K562 (cell line): ENCODE measurements at regions not wholly inside any gene's neighbourhood (a gene's known extent, or its start where the extent isn't known, plus 50 kb on each side); places are given as distances from the start of the nearest gene placed in this dataset.

Experiments used
- ATAC-seq: fragments of 200-7000 bp; cut with Tn5 transposase; 3 replicates; pipeline ENCODE4 v1.9.1; 2020; ENCODE audit warnings: moderate library complexity
- BruUV-seq: library from RNA; stranded (reverse); fragments of 400-500 nt; replicated peaks from 2 replicates; lab custom pipeline; 2021; lab: Mats Ljungman, UMichigan
- CTCF ChIA-PET: fragments of 300-600 bp; formaldehyde crosslinking; extraction: SDS; loops from one replicate; lab custom pipeline; 2021; ENCODE audit warnings: low intra/inter-chr PET ratio; lab: Yijun Ruan, JAX
- POLR2A ChIA-PET: fragments of 300-600, 350-650 bp; sonication (Branson Sonifier 250); formaldehyde crosslinking; extraction: SDS; loops from one replicate; lab custom pipeline; 2021; ENCODE audit warnings: antibody characterized with exemption, inconsistent platforms; lab: Yijun Ruan, JAX
- DNase-seq, 4 experiments: peaks; one replicate each; pipeline versions ENCODE4 v3.0.0 to v3.0.0-alpha.2; 2011 to 2018; ENCODE audit warnings: low spot score in 3 of 4, mixed read lengths in 3 of 4; ENCODE audit errors: extremely low read depth in 1 of 4
- FAIRE-seq: peaks from 2 replicates; lab custom pipeline; 2011; peaks lifted over from hg19 to GRCh38; lab: Jason Lieb, UNC
- H2AFZ ChIP-seq: 2 replicates; pipeline ENCODE4 v1.6.0; 2011; ENCODE audit warnings: low read depth, low read length, control low read depth, inconsistent platforms
- H3K27ac ChIP-seq: fragments of 200-600 bp; 3 replicates; pipeline ENCODE4 v1.8.0; 2011; ENCODE audit warnings: low read depth, mild to moderate bottlenecking, control low read depth, inconsistent platforms, low read length, moderate library complexity, mixed read lengths; ENCODE audit errors: extremely low read depth
- H3K27me3 ChIP-seq, 2 experiments: fragments of 300-600 bp in 1 of 2; 2 replicates in 1 of 2; 3 replicates in 1 of 2; pipeline versions ENCODE4 v1.6.0 to v1.8.0; 2011; ENCODE audit warnings: inconsistent platforms in 2 of 2, low read length in 2 of 2, mild to moderate bottlenecking in 1 of 2, mixed read lengths in 1 of 2, moderate library complexity in 1 of 2; ENCODE audit not compliant: control insufficient read depth in 2 of 2, insufficient read depth in 2 of 2
- H3K36me3 ChIP-seq: fragments of 300-600 bp; 3 replicates; pipeline ENCODE4 v1.8.0; 2011; ENCODE audit warnings: mild to moderate bottlenecking, low read length, inconsistent platforms; ENCODE audit not compliant: control insufficient read depth, insufficient read depth
- H3K4me1 ChIP-seq, 2 experiments: fragments of 200-600 bp in 1 of 2; replicated peaks in 1 of 2; 2 replicates in 1 of 2; 3 replicates in 1 of 2; pipeline versions ENCODE4 v1.5.1 to v1.8.0; 2011; ENCODE audit warnings: inconsistent platforms in 2 of 2, low read length in 2 of 2, mild to moderate bottlenecking in 1 of 2, mixed read lengths in 1 of 2, moderate library complexity in 1 of 2; ENCODE audit not compliant: control insufficient read depth in 2 of 2, insufficient read depth in 2 of 2
- H3K4me2 ChIP-seq: 2 replicates; pipeline ENCODE4 v1.6.1; 2011; ENCODE audit warnings: low read length, control low read depth, inconsistent platforms, mixed read lengths; ENCODE audit not compliant: insufficient read depth
- H3K4me3 ChIP-seq: fragments of 200-600 bp; sonication (generic), shearing (Covaris generic); 2 replicates; pipeline ENCODE4 v1.5.1; 2016; ENCODE audit warnings: control low read depth, inconsistent platforms
- H3K79me2 ChIP-seq: fragments of 200-600 bp; 3 replicates; pipeline ENCODE4 v1.8.0; 2011; ENCODE audit warnings: low read length, inconsistent platforms; ENCODE audit not compliant: control insufficient read depth, insufficient read depth
- H3K9ac ChIP-seq, 2 experiments: 2 replicates each; pipeline versions ENCODE4 v1.6.0 to v1.6.1; 2011; ENCODE audit warnings: low read depth in 2 of 2, low read length in 2 of 2, control low read depth in 1 of 2, inconsistent platforms in 1 of 2, mild to moderate bottlenecking in 1 of 2, mixed read lengths in 1 of 2; ENCODE audit not compliant: insufficient read depth in 1 of 2
- H3K9me1 ChIP-seq: one replicate; pipeline ENCODE4 v1.6.0; 2011; ENCODE audit warnings: inconsistent platforms, mild to moderate bottlenecking, low read length, moderate library complexity; ENCODE audit not compliant: control insufficient read depth, insufficient read depth
- H3K9me3 ChIP-seq: replicated peaks from 2 replicates; pipeline ENCODE4 v1.5.1; 2011; ENCODE audit warnings: low read depth, low read length, inconsistent platforms; ENCODE audit not compliant: control insufficient read depth, insufficient read depth
- H4K20me1 ChIP-seq: replicated peaks from 2 replicates; pipeline ENCODE4 v1.6.1; 2011; ENCODE audit warnings: low read length, inconsistent platforms, mixed read lengths; ENCODE audit not compliant: control insufficient read depth, insufficient read depth
- CEBPG ChIP-seq, 3 experiments: fragments of 200-800 bp in 1 of 3; sonication (Bioruptor generic) in 1 of 3; sonication (generic) in 1 of 3; formaldehyde crosslinking in 1 of 3; IDR thresholded peaks in 2 of 3; conservative IDR thresholded peaks in 1 of 3; 2 replicates each; pipeline versions ENCODE4 v1.6.1 to v1.8.0; 2016 to 2022; ENCODE audit warnings: missing compliant biosample characterization in 2 of 3, missing genetic modification characterization in 2 of 3, mild to moderate bottlenecking in 1 of 3, missing genetic modification reagents in 1 of 3
- CHD2 ChIP-seq: IDR thresholded peaks from 2 replicates; pipeline ENCODE4 v1.6.1; 2011; ENCODE audit warnings: low read depth, low read length
- MECOM ChIP-seq: fragments of 250-450 bp; sonication (Bioruptor Pico); IDR thresholded peaks from 2 replicates; pipeline ENCODE4 v1.8.0; 2022; ENCODE audit warnings: inconsistent platforms
- NCOA4 ChIP-seq: fragments of 450-650 bp; IDR thresholded peaks from 2 replicates; pipeline ENCODE4 v1.6.1; 2018; ENCODE audit warnings: mild to moderate bottlenecking; ENCODE audit not compliant: partially characterized antibody
- NRF1 ChIP-seq, 2 experiments: fragments of 450-650 bp; IDR thresholded peaks in 1 of 2; conservative IDR thresholded peaks in 1 of 2; 2 replicates each; pipeline ENCODE4 v1.6.1; 2014; ENCODE audit warnings: mild to moderate bottlenecking in 2 of 2
- POLR2AphosphoS2 ChIP-seq: IDR thresholded peaks from 2 replicates; pipeline ENCODE4 v1.6.1; 2012; ENCODE audit warnings: low read length, improper control_type of control experiment
- SLC30A9 ChIP-seq: fragments of 250-450 bp; sonication (Bioruptor Pico); IDR thresholded peaks from 2 replicates; pipeline ENCODE4 v1.8.0; 2022; ENCODE audit warnings: mild to moderate bottlenecking, moderate library complexity
- TBL1XR1 ChIP-seq, 2 experiments: IDR thresholded peaks; 2 replicates each; pipeline ENCODE4 v1.6.1; 2012; ENCODE audit warnings: improper control_type of control experiment in 2 of 2, low read length in 2 of 2, mild to moderate bottlenecking in 1 of 2
- ZNF217 ChIP-seq: sonication (generic); formaldehyde crosslinking; IDR thresholded peaks from 2 replicates; pipeline ENCODE4 v1.8.0; 2022; ENCODE audit warnings: mild to moderate bottlenecking, missing genetic modification reagents
- ZNF551 ChIP-seq: fragments of 250-450 bp; sonication (Bioruptor Pico); IDR thresholded peaks from 2 replicates; pipeline ENCODE4 v1.5.0; 2021; ENCODE audit warnings: mild to moderate bottlenecking, moderate library complexity
- WGBS: fragments of 100-300 bp; shearing (Covaris generic); methylation state at CpG from one replicate; pipeline ENCODE4 v1.1.6; 2016; ENCODE audit warnings: low coverage, mixed read lengths; ENCODE audit not compliant: insufficient coverage; ENCODE audit errors: missing lambda C conversion rate; 5-methylcytosine and 5-hydroxymethylcytosine counted together
- in situ Hi-C: fragments of 300-500 bp; cut with MboI; formaldehyde crosslinking; loops from 4 replicates; pipeline ENCODE4 v1.15.0; 2018; ENCODE audit warnings: inconsistent platforms, mixed read lengths
- intact Hi-C: fragments of 100-400 bp; cut with micrococcal nuclease; formaldehyde crosslinking; loops from 2 replicates; pipeline ENCODE4 v1.14.2; 2022
- TF ChIP-seq, protein P1 (sequence below): sonication (generic); formaldehyde crosslinking; IDR thresholded peaks from 2 replicates; pipeline ENCODE4 v1.8.0; 2022; ENCODE audit warnings: missing genetic modification reagents, mild to moderate bottlenecking, moderate library complexity, borderline replicate concordance
- TF ChIP-seq, protein P2 (sequence below): sonication (generic); formaldehyde crosslinking; IDR thresholded peaks from 2 replicates; pipeline ENCODE4 v1.8.0; 2022; ENCODE audit warnings: mild to moderate bottlenecking, low read depth, missing genetic modification reagents

DNA sequence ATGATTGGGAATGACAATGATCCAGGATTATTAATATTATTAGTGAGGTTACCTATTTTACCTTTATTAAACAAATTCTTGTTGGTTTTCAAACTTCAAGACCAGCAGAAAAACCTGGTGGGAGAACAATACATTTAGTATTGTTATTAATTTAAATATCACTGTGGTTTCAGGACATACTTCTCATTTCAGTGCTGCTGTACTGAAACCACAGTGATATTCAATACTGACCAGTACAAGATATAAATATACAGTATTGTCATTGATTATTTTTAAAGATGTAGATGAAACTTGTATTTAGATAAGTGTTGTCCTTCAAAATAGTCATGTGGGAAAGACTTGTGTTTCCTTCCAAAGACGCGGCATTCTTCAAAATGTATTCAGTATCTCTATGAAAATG lies 1047.3 kb upstream of the CELF4 start:
- POLR2A ChIA-PET = no interaction called here
- H3K27ac ChIP-seq = no peak overlapping the region
- H3K9me3 ChIP-seq = no peaks in the 10 kb centered on the region
- BruUV-seq = no TSS peak
- H3K9ac ChIP-seq = no peak overlapping the region
- 5% methylated on average over 2 of the region's 2 CpGs for WGBS
- no peaks in the 10 kb centered on the region for H4K20me1 ChIP-seq
- CTCF ChIA-PET = no interaction called here
- H3K27me3 ChIP-seq = no peaks in the 10 kb centered on the region
- no peak for TF ChIP-seq CEBPG (CRISPR knock-in tag; IDR thresholded peaks at IDR 0.05)
- TF ChIP-seq CEBPG (tag; conservative IDR thresholded peaks at IDR 0.05 in 1 of 2, IDR thresholded peaks at IDR 0.05 in 1 of 2) = no peak
- no peak for TF ChIP-seq TBL1XR1 (IDR thresholded peaks at IDR 0.05; ENCODE audit: low read length in 2 of 2)
- no peak for TF ChIP-seq CHD2
- TF ChIP-seq, protein P1, sequence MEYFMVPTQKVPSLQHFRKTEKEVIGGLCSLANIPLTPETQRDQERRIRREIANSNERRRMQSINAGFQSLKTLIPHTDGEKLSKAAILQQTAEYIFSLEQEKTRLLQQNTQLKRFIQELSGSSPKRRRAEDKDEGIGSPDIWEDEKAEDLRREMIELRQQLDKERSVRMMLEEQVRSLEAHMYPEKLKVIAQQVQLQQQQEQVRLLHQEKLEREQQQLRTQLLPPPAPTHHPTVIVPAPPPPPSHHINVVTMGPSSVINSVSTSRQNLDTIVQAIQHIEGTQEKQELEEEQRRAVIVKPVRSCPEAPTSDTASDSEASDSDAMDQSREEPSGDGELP = no peak
- TF ChIP-seq NRF1 (conservative IDR thresholded peaks at IDR 0.05 in 1 of 2, IDR thresholded peaks at IDR 0.05 in 1 of 2) = no peak
- no peak for TF ChIP-seq ZNF551 (CRISPR knock-in tag)
- TF ChIP-seq POLR2AphosphoS2 = no peak
- TF ChIP-seq NCOA4 = no peak
- no peak for TF ChIP-seq SLC30A9
- no peak for TF ChIP-seq MECOM (CRISPR knock-in tag)
- TF ChIP-seq, protein P2, sequence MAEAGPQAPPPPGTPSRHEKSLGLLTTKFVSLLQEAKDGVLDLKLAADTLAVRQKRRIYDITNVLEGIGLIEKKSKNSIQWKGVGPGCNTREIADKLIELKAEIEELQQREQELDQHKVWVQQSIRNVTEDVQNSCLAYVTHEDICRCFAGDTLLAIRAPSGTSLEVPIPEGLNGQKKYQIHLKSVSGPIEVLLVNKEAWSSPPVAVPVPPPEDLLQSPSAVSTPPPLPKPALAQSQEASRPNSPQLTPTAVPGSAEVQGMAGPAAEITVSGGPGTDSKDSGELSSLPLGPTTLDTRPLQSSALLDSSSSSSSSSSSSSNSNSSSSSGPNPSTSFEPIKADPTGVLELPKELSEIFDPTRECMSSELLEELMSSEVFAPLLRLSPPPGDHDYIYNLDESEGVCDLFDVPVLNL (CRISPR knock-in tag) = no peak
- no peak for TF ChIP-seq ZNF217 (CRISPR knock-in tag)
- H3K4me1 ChIP-seq = no peaks in the 10 kb centered on the region
- no peaks in the 10 kb centered on the region for H3K79me2 ChIP-seq
- in situ Hi-C loops (no loop called here), intact Hi-C loops (no loop called here)
- ATAC-seq (no peak), FAIRE-seq (no peak), DNase-seq (no peak)
- no peak overlapping the region for H3K4me3 ChIP-seq
- no peak overlapping the region for H2AFZ ChIP-seq
- no peak overlapping the region for H3K4me2 ChIP-seq
- no peaks in the 10 kb centered on the region for H3K9me1 ChIP-seq
- no peaks in the 10 kb centered on the region for H3K36me3 ChIP-seq
